Thyroid gland (tissue), 4 donors: ENCODE measurements at regions not wholly inside any gene's neighbourhood (a gene's known extent, or its start where the extent isn't known, plus 50 kb on each side); places are given as distances from the start of the nearest gene placed in this dataset.

ENCODE experiments used
- CTCF ChIP-seq, 6 experiments: fragments of 200-600 bp in 3 of 6; fragments of 450-650 bp in 3 of 6; sonication (generic) in 3 of 6; IDR thresholded peaks; one replicate each; pipeline ENCODE4 v1.5.1; 2016 to 2019; ENCODE audit warnings: antibody characterized with exemption in 6 of 6, mild to moderate bottlenecking in 2 of 6, inconsistent platforms in 1 of 6, moderate library complexity in 1 of 6
- POLR2A ChIP-seq, 2 donors: fragments of 450-650 bp; IDR thresholded peaks; one replicate each; pipeline ENCODE4 v1.6.1; 2017; ENCODE audit warnings: antibody characterized with exemption in 2 of 2, mild to moderate bottlenecking in 2 of 2, moderate library complexity in 1 of 2

GRCh38 chr3:72088486-72089025 is 303.6 kb upstream of the PROK2 start:
- no peak for TF ChIP-seq CTCF (IDR thresholded peaks at IDR 0.05)
- TF ChIP-seq POLR2A (IDR thresholded peaks at IDR 0.05), result no peak
